Gastroesophageal sphincter (tissue), 2 donors: ENCODE measurements at regions not wholly inside any gene's neighbourhood (a gene's known extent, or its start where the extent isn't known, plus 50 kb on each side); places are given as distances from the start of the nearest gene placed in this dataset.

Experiments used
- EP300 ChIP-seq: sonication (generic); formaldehyde crosslinking; IDR thresholded peaks from one replicate; pipeline ENCODE4 v1.6.1; 2017; ENCODE audit warnings: antibody characterized with exemption, mild to moderate bottlenecking
- POLR2AphosphoS5 ChIP-seq: sonication (generic); formaldehyde crosslinking; IDR thresholded peaks from one replicate; pipeline ENCODE4 v1.6.1; 2017; ENCODE audit warnings: antibody characterized with exemption

DNA sequence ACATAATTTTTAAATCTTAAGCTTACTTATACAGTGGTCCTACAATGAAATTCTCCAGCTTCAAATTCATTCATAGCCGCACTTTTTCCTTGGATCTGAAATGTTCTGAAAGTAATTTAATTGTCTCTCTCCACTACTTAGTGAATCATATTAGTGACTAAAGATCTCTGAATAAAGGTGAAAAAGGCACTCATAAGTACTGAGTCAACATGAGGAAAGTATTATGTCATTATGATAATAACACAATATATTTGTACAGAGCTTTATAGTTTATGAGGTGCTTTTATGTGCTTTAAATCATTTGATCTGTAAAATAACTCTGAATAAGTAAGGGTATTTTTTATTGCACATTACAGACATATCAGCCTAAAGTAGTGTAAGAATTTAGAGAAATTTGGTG is 628.2 kb upstream of the SLITRK5 start:
- TF ChIP-seq EP300 (no peak), POLR2AphosphoS5 (no peak)
